ENCODE measurements at regions not wholly inside any gene's neighbourhood (a gene's known extent, or its start where the extent isn't known, plus 50 kb on each side); places are given as distances from the start of the nearest gene placed in this dataset.
A peak's percentile ranks its signal among the peaks of the same experiment; 100 is the strongest.

DNA sequence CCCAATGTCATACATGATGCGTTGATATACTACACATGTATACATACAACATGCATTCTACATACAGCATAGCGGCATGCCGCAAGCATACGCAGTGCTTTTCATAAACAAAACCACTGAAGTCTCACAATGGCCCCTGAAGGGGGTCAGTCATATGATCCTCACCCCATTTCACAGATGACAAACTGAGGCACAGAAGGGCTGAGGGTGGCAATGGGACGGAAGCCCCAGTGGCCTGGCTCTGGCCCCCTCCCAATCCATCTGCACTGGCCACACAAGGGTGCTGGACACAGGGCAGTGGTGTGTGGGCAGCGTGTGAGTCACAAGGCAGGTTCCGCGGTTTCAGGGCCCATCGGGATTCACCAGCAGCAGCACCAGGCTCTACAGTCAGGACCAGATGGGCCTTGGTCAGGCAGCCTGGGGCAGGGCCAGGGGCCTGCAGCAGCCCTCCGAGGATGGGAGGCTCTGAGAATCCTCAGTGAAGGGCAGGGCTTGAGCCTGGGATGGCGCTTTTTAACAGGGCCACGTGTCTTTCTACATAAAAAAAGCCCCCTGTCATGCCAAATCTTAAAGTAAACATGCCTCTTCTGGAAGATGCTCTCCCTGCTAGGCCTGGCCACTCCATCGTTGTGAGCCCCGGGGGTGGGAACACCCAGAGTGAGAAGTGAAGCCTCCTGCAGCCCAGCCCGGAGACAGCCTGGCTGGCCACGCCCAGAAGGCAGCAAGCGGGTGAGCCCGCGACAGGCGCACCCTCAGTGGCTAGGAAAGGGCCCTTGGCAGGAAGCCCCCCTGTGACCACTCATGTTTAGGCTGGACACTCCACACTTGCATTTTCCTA lies 206.5 kb downstream of the CTTN start:
- Histone ChIP-seq H3K4me1 (ENCODE audit: control insufficient read depth, insufficient read depth, low read length) (no peaks in the 10 kb centered on the region), H3K9me3 (ENCODE audit: control insufficient read depth, low read depth, low read length) (no peaks in the 10 kb centered on the region), H3K27me3 (ENCODE audit: control insufficient read depth, insufficient read depth, low read length) (no peaks in the 10 kb centered on the region), H3K4me3 (ENCODE audit: low read length) (no peak overlapping the region), H3K36me3 (ENCODE audit: control insufficient read depth, insufficient read depth, low read length) (no peaks in the 10 kb centered on the region), H3K27ac (ENCODE audit: low read length) (no peak overlapping the region)
- WGBS (ENCODE audit: insufficient coverage, low lambda C conversion rate): no CpG with 5 or more reads among the region's 20 CpGs
- DNase-seq: no peak

GRCh38 chr11:70605468-70605815 lies 207.1 kb downstream of the CTTN start:
- Histone ChIP-seq H3K9me3 (ENCODE audit: control insufficient read depth, low read depth, low read length) (no peaks in the 10 kb centered on the region), H3K4me1 (ENCODE audit: control insufficient read depth, insufficient read depth, low read length) (no peaks in the 10 kb centered on the region), H3K27ac (ENCODE audit: low read length) (no peak overlapping the region), H3K27me3 (ENCODE audit: control insufficient read depth, insufficient read depth, low read length) (no peaks in the 10 kb centered on the region), H3K36me3 (ENCODE audit: control insufficient read depth, insufficient read depth, low read length) (no peaks in the 10 kb centered on the region), H3K4me3 (ENCODE audit: low read length) (no peak overlapping the region)
- DNase-seq: no peak
- no CpG with 5 or more reads among the region's 14 CpGs for WGBS (ENCODE audit: insufficient coverage, low lambda C conversion rate)

DNA sequence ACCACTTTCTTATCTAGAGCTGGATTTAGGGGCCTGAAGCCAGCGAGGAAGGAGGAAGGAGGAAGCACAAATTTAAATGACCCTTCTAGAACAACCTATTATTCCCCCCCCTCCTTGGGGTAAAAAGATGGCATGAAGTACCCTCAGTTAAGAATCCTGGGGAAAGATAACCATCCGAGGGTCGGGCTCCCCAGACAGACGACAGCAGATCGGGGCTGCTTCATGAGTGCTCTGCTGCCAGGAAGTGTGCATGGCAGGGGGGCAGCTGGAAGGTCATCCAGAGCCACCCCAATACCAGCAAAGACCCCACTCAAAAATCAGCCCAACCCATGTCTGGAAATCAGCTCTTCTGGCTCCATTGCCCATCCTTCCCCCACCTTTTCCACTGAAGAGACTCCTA lies 207.5 kb downstream of the CTTN start:
- no peak overlapping the region for H3K4me3 ChIP-seq (ENCODE audit: low read length)
- no peaks in the 10 kb centered on the region for H3K4me1 ChIP-seq (ENCODE audit: control insufficient read depth, insufficient read depth, low read length)
- no peak for DNase-seq
- no peaks in the 10 kb centered on the region for H3K36me3 ChIP-seq (ENCODE audit: control insufficient read depth, insufficient read depth, low read length)
- no peak overlapping the region for H3K27ac ChIP-seq (ENCODE audit: low read length)
- no CpG with 5 or more reads among the region's 5 CpGs for WGBS (ENCODE audit: insufficient coverage, low lambda C conversion rate)
- no peaks in the 10 kb centered on the region for H3K9me3 ChIP-seq (ENCODE audit: control insufficient read depth, low read depth, low read length)
- no peaks in the 10 kb centered on the region for H3K27me3 ChIP-seq (ENCODE audit: control insufficient read depth, insufficient read depth, low read length)

DNA sequence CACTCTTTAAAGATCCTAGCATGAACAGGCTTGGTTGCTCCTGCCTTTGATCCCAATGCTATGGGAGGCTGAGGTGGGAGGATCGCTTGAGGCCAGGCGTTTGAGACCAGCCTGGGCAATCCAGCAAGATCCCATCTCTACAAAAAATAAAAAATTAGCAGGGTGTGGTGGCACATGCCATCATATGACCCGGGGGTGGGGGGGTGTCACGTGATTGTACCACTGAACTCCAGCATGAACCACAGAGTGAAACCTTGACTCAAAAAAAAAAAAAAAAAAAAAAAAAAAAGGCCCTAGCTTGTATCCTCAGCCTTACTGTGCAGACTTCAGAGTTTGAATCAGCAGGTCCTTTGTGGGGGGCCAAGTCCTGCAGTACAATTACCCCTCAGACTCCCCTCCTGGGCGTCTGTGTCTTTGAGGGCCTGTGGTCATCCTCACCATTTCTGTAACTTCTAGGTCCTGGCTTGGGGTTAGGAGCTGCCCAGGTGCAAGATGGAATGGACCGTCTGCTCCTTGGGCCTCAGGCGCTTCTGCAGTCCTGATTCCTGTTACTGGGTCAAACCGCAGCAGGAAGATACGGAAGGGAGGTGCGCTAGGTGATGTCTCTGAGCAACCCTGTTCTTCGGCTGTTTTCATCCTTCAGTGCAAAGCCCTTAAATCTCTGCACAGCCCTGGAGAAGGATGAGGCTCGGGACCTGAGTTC lies 208.1 kb downstream of the CTTN start:
- Histone ChIP-seq H3K27me3 (ENCODE audit: control insufficient read depth, insufficient read depth, low read length) (no peaks in the 10 kb centered on the region), H3K36me3 (ENCODE audit: control insufficient read depth, insufficient read depth, low read length) (no peaks in the 10 kb centered on the region), H3K9me3 (ENCODE audit: control insufficient read depth, low read depth, low read length) (no peaks in the 10 kb centered on the region), H3K4me3 (ENCODE audit: low read length) (no peak overlapping the region), H3K4me1 (ENCODE audit: control insufficient read depth, insufficient read depth, low read length) (no peaks in the 10 kb centered on the region), H3K27ac (ENCODE audit: low read length) (no peak overlapping the region)
- DNase-seq: no peak
- WGBS (ENCODE audit: insufficient coverage, low lambda C conversion rate): no CpG with 5 or more reads among the region's 12 CpGs

DNA sequence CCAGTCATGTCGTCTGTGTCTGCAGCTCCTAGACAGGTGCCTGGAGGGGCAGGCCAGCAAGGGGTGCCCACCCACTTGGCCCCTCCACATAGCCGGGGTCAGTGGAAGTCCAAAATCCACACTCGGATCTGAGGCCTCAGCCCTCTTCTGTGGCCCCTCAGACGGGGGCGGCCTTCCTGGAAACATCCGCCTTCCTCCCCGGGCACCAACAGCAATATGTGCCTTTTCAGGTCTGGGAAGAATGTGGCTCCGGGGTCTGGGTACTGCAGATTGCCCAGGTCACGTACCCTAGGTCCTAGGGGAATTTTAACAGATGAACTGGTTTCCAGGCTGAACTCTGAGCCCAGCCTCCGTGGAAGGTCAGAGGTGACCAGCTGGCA lies 208.6 kb downstream of the CTTN start:
- Histone ChIP-seq H3K4me3 (ENCODE audit: low read length) (no peak overlapping the region), H3K36me3 (ENCODE audit: control insufficient read depth, insufficient read depth, low read length) (no peaks in the 10 kb centered on the region), H3K4me1 (ENCODE audit: control insufficient read depth, insufficient read depth, low read length) (no peaks in the 10 kb centered on the region), H3K27ac (ENCODE audit: low read length) (no peak overlapping the region), H3K9me3 (ENCODE audit: control insufficient read depth, low read depth, low read length) (no peaks in the 10 kb centered on the region), H3K27me3 (ENCODE audit: control insufficient read depth, insufficient read depth, low read length) (no peaks in the 10 kb centered on the region)
- WGBS (ENCODE audit: insufficient coverage, low lambda C conversion rate): no CpG with 5 or more reads among the region's 10 CpGs
- no peak for DNase-seq

GRCh38 chr11:70607561-70607960 lies 209.2 kb downstream of the CTTN start:
- Histone ChIP-seq H3K9me3 (ENCODE audit: control insufficient read depth, low read depth, low read length) (no peaks in the 10 kb centered on the region), H3K4me3 (ENCODE audit: low read length) (no peak overlapping the region), H3K27me3 (ENCODE audit: control insufficient read depth, insufficient read depth, low read length) (no peaks in the 10 kb centered on the region), H3K27ac (ENCODE audit: low read length) (no peak overlapping the region), H3K36me3 (ENCODE audit: control insufficient read depth, insufficient read depth, low read length) (no peaks in the 10 kb centered on the region), H3K4me1 (ENCODE audit: control insufficient read depth, insufficient read depth, low read length) (no peaks in the 10 kb centered on the region)
- WGBS (ENCODE audit: insufficient coverage, low lambda C conversion rate): no CpG with 5 or more reads among the region's 6 CpGs
- no peak for DNase-seq

- H3K4me1 ChIP-seq (ENCODE audit: control insufficient read depth, insufficient read depth, low read length): no peaks in the 10 kb centered on the region
- no peak overlapping the region for H3K27ac ChIP-seq (ENCODE audit: low read length)
- WGBS (ENCODE audit: insufficient coverage, low lambda C conversion rate): 80% methylated on average over 1 of the region's 35 CpGs
- no peaks in the 10 kb centered on the region for H3K36me3 ChIP-seq (ENCODE audit: control insufficient read depth, insufficient read depth, low read length)
- no peak overlapping the region for H3K4me3 ChIP-seq (ENCODE audit: low read length)
- no peak for DNase-seq
- no peaks in the 10 kb centered on the region for H3K27me3 ChIP-seq (ENCODE audit: control insufficient read depth, insufficient read depth, low read length)
- H3K9me3 ChIP-seq (ENCODE audit: control insufficient read depth, low read depth, low read length): no peaks in the 10 kb centered on the region
These were observed 210.5 kb downstream of the CTTN start for GRCh38 chr11:70608568-70609470.

DNA sequence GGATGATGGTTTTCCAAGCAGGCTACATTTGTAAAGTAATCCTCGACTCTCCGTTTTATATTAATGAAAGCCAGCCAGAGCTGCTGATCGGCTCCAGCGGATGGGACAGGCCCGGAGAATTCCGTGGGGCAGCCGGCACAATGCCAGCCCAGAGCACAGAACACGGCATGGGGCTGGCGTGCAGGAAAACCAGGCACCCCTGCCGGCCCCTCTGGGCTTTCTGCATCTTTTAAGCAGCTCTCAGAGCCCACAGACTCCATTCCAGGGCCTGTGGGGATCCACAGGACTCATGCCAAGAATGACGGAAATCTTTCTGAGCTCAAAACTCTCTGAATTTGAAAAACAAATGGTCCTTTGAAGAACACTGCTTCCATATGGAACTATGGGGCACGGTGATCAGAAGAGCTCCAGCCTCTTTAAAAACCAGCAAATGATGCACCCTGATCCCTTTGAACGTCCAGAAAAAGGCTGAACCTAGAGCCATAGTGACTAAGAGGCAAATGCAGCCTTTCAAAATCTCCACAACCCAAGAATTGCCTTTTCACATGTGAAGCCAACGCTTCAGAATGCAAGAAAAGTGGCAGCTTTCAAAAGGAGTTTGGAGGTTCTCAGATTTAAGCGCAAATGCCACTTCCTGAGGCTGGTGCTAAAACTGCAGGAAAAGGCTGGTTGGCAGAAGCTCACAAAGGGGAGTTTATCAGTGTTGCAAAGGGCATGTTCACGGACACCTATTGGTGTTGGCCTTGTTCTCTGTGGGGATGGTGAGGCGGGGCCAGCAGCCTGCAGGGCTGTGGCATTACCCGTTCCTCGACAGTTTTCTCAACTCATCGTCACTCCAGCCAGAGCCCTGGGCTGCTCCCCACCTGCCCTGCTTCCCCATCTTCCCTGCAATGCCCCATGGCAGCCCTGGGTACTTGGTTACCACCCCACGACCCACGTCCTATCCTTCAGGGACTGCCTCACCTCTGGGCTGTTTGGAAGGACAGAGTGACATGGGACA lies 212.5 kb downstream of the CTTN start:
- Histone ChIP-seq H3K27me3 (ENCODE audit: control insufficient read depth, insufficient read depth, low read length) (no peaks in the 10 kb centered on the region), H3K27ac (ENCODE audit: low read length) (no peak overlapping the region), H3K9me3 (ENCODE audit: control insufficient read depth, low read depth, low read length) (peaks cover 9% of the 10 kb centered on the region), H3K4me1 (ENCODE audit: control insufficient read depth, insufficient read depth, low read length) (no peaks in the 10 kb centered on the region), H3K4me3 (ENCODE audit: low read length) (no peak overlapping the region), H3K36me3 (ENCODE audit: control insufficient read depth, insufficient read depth, low read length) (no peaks in the 10 kb centered on the region)
- DNase-seq: peak in 1 of 2 donors; percentile 26
- WGBS (ENCODE audit: insufficient coverage, low lambda C conversion rate): no CpG with 5 or more reads among the region's 22 CpGs

GRCh38 chr11:70611821-70612220 lies 213.5 kb downstream of the CTTN start:
- Histone ChIP-seq H3K4me1 (ENCODE audit: control insufficient read depth, insufficient read depth, low read length) (peaks cover 2% of the 10 kb centered on the region), H3K27me3 (ENCODE audit: control insufficient read depth, insufficient read depth, low read length) (no peaks in the 10 kb centered on the region), H3K27ac (ENCODE audit: low read length) (no peak overlapping the region), H3K9me3 (ENCODE audit: control insufficient read depth, low read depth, low read length) (peaks cover 13% of the 10 kb centered on the region), H3K36me3 (ENCODE audit: control insufficient read depth, insufficient read depth, low read length) (no peaks in the 10 kb centered on the region), H3K4me3 (ENCODE audit: low read length) (no peak overlapping the region)
- no peak for DNase-seq
- no CpG with 5 or more reads among the region's 14 CpGs for WGBS (ENCODE audit: insufficient coverage, low lambda C conversion rate)
